WTC11 (cell line): ENCODE measurements at regions not wholly inside any gene's neighbourhood (a gene's known extent, or its start where the extent isn't known, plus 50 kb on each side); places are given as distances from the start of the nearest gene placed in this dataset.

Source experiments
- ATAC-seq: fragments of 200-7000 bp; cut with Tn5 transposase; 2 replicates; pipeline ENCODE4 v1.10.0; 2021; ENCODE audit warnings: mild to moderate bottlenecking, moderate library complexity
- CTCF ChIA-PET: fragments of 300-600 bp; sonication (Branson Sonifier 250); formaldehyde crosslinking; loops from one replicate; lab custom pipeline; 2021; ENCODE audit warnings: antibody characterized with exemption; lab: Charles Lee
- POLR2A ChIA-PET: fragments of 350-600 bp; sonication (Branson Sonifier 250); formaldehyde crosslinking; loops from one replicate; lab custom pipeline; 2021; ENCODE audit warnings: antibody characterized with exemption; lab: Charles Lee
- DNase-seq: peaks from one replicate; pipeline ENCODE4 v3.0.0; 2021; ENCODE audit warnings: low spot score
- H3K27ac Mint-ChIP-seq: 2 replicates; pipeline ENCODE4 v1.8.0; 2021; ENCODE audit warnings: mixed read lengths
- H3K27me3 Mint-ChIP-seq: 2 replicates; pipeline ENCODE4 v1.8.0; 2021; ENCODE audit warnings: low read depth, mild to moderate bottlenecking, moderate library complexity, mixed read lengths
- H3K36me3 Mint-ChIP-seq: 2 replicates; pipeline ENCODE4 v1.8.0; 2021; ENCODE audit warnings: mixed read lengths
- H3K4me1 Mint-ChIP-seq: 2 replicates; pipeline ENCODE4 v1.8.0; 2022; ENCODE audit warnings: mixed read lengths
- H3K4me3 Mint-ChIP-seq: 2 replicates; pipeline ENCODE4 v1.8.0; 2021; ENCODE audit warnings: mild to moderate bottlenecking, moderate library complexity, mixed read lengths
- H3K9me3 Mint-ChIP-seq: 2 replicates; pipeline ENCODE4 v1.8.0; 2021; ENCODE audit warnings: mixed read lengths
- E2F4 ChIP-seq: sonication (generic); formaldehyde crosslinking; IDR thresholded peaks from 2 replicates; pipeline ENCODE4 v1.8.1; 2022; ENCODE audit warnings: low read depth, mild to moderate bottlenecking, moderate library complexity, missing genetic modification reagents, borderline replicate concordance
- EMX1 ChIP-seq: fragments of 250-450 bp; sonication (Bioruptor Pico); IDR thresholded peaks from 2 replicates; pipeline ENCODE4 v1.8.0; 2021; ENCODE audit warnings: mild to moderate bottlenecking
- ETV6 ChIP-seq: sonication (generic); formaldehyde crosslinking; IDR thresholded peaks from 2 replicates; pipeline ENCODE4 v1.8.1; 2022; ENCODE audit warnings: mild to moderate bottlenecking, missing genetic modification reagents
- FOXJ3 ChIP-seq: sonication (generic); formaldehyde crosslinking; IDR thresholded peaks from 2 replicates; pipeline ENCODE4 v1.9.0; 2021; ENCODE audit warnings: missing genetic modification reagents, mild to moderate bottlenecking, borderline replicate concordance
- IRF1 ChIP-seq: sonication (generic); formaldehyde crosslinking; IDR thresholded peaks from 2 replicates; pipeline ENCODE4 v1.8.0; 2023; ENCODE audit warnings: missing genetic modification reagents
- JUN ChIP-seq: sonication (generic); formaldehyde crosslinking; IDR thresholded peaks from 2 replicates; pipeline ENCODE4 v1.8.0; 2023; ENCODE audit warnings: mild to moderate bottlenecking, missing genetic modification reagents
- KAT7 ChIP-seq: sonication (generic); formaldehyde crosslinking; IDR thresholded peaks from 2 replicates; pipeline ENCODE4 v1.8.1; 2023; ENCODE audit warnings: missing genetic modification reagents, mild to moderate bottlenecking, borderline replicate concordance
- MYBL2 ChIP-seq: sonication (generic); formaldehyde crosslinking; IDR thresholded peaks from 2 replicates; pipeline ENCODE4 v1.8.1; 2023; ENCODE audit warnings: mild to moderate bottlenecking, moderate library complexity, missing genetic modification reagents
- NFYB ChIP-seq: sonication (generic); formaldehyde crosslinking; conservative IDR thresholded peaks from 2 replicates; pipeline ENCODE4 v1.8.0; 2022; ENCODE audit warnings: low read depth, missing genetic modification reagents
- OVOL2 ChIP-seq: fragments of 250-450 bp; sonication (Bioruptor Pico); IDR thresholded peaks from 2 replicates; pipeline ENCODE4 v1.9.0; 2021; ENCODE audit warnings: mild to moderate bottlenecking, borderline replicate concordance
- PRDM15 ChIP-seq: sonication (generic); formaldehyde crosslinking; IDR thresholded peaks from 2 replicates; pipeline ENCODE4 v1.8.0; 2022; ENCODE audit warnings: missing genetic modification reagents
- PREB ChIP-seq: sonication (generic); formaldehyde crosslinking; IDR thresholded peaks from 2 replicates; pipeline ENCODE4 v1.8.1; 2022; ENCODE audit warnings: mild to moderate bottlenecking, missing genetic modification reagents, moderate library complexity, borderline replicate concordance
- RORB ChIP-seq: fragments of 250-450 bp; sonication (Bioruptor Pico); IDR thresholded peaks from 2 replicates; pipeline ENCODE4 v1.9.0; 2021; ENCODE audit warnings: mild to moderate bottlenecking
- USF1 ChIP-seq: sonication (generic); formaldehyde crosslinking; IDR thresholded peaks from 2 replicates; pipeline ENCODE4 v1.8.0; 2022; ENCODE audit warnings: mild to moderate bottlenecking, missing genetic modification reagents
- ZNF121 ChIP-seq: sonication (generic); formaldehyde crosslinking; IDR thresholded peaks from 2 replicates; pipeline ENCODE4 v1.8.0; 2023; ENCODE audit warnings: missing genetic modification reagents
- ZNF281 ChIP-seq: sonication (generic); formaldehyde crosslinking; IDR thresholded peaks from 2 replicates; pipeline ENCODE4 v1.8.0; 2023; ENCODE audit warnings: mild to moderate bottlenecking, missing genetic modification reagents
- ZNF396 ChIP-seq: fragments of 250-450 bp; sonication (Bioruptor Pico); IDR thresholded peaks from 2 replicates; pipeline ENCODE4 v1.8.0; 2021; ENCODE audit warnings: mild to moderate bottlenecking, moderate library complexity, borderline replicate concordance
- ZNF425 ChIP-seq: fragments of 250-450 bp; sonication (Bioruptor Pico); conservative IDR thresholded peaks from 2 replicates; pipeline ENCODE4 v1.9.0; 2021; ENCODE audit warnings: mild to moderate bottlenecking

GRCh38 chr2:72015266-72015665 is 132.4 kb downstream of the CYP26B1 start:
- no peaks in the 10 kb centered on the region for H3K27me3 Mint-ChIP-seq
- no peak for ATAC-seq
- H3K4me3 Mint-ChIP-seq, result no peak overlapping the region
- TF ChIP-seq IRF1 (CRISPR knock-in tag) (no peak), OVOL2 (no peak), USF1 (CRISPR knock-in tag) (no peak), JUN (CRISPR knock-in tag) (no peak), ETV6 (CRISPR knock-in tag) (no peak), KAT7 (CRISPR knock-in tag) (no peak), ZNF396 (no peak), NFYB (CRISPR knock-in tag) (no peak), ZNF121 (CRISPR knock-in tag) (no peak), MYBL2 (no peak), ZNF281 (CRISPR knock-in tag) (no peak), PRDM15 (CRISPR knock-in tag) (no peak), E2F4 (CRISPR knock-in tag) (no peak), PREB (CRISPR knock-in tag) (no peak), ZNF425 (CRISPR knock-in tag) (no peak), FOXJ3 (no peak), EMX1 (no peak), RORB (CRISPR knock-in tag) (no peak)
- no peak overlapping the region for H3K27ac Mint-ChIP-seq
- no peaks in the 10 kb centered on the region for H3K36me3 Mint-ChIP-seq
- POLR2A ChIA-PET, result no interaction called here
- DNase-seq, result no peak
- CTCF ChIA-PET, result no interaction called here
- peaks cover 4% of the 10 kb centered on the region; the same call in 1 of the 2 replicates for H3K9me3 Mint-ChIP-seq
- H3K4me1 Mint-ChIP-seq, result peaks cover 14% of the 10 kb centered on the region
